HG02884 (cell line): ENCODE measurements at regions not wholly inside any gene's neighbourhood (a gene's known extent, or its start where the extent isn't known, plus 50 kb on each side); places are given as distances from the start of the nearest gene placed in this dataset.

ENCODE experiments used
- ATAC-seq: cut with Tn5 transposase; IDR thresholded peaks from one replicate; pipeline ENCODE4 v1.9.1; 2021; ENCODE audit warnings: mild to moderate bottlenecking, moderate library complexity; ENCODE audit not compliant: unreplicated experiment

DNA sequence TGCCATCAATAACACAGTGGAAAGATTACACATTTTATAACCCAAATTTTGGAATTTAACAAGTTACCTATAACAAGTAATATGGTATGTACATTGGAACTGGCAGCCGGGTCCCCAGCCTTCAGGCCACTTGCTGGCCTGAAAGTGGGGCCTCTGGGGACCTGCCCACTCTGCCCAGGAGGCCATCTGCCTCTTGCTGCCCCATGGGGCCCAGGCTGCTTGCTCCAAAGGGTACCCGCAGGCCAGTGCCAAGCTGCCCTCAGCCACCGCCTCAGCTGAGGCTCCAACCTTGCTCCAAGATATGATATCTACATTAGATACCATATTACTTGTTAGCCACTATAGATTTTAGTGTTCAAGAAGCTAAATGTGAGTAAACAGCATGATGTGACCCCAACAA, 120.8 kb upstream of the TMEFF2 start:
- ATAC-seq = no peak

DNA sequence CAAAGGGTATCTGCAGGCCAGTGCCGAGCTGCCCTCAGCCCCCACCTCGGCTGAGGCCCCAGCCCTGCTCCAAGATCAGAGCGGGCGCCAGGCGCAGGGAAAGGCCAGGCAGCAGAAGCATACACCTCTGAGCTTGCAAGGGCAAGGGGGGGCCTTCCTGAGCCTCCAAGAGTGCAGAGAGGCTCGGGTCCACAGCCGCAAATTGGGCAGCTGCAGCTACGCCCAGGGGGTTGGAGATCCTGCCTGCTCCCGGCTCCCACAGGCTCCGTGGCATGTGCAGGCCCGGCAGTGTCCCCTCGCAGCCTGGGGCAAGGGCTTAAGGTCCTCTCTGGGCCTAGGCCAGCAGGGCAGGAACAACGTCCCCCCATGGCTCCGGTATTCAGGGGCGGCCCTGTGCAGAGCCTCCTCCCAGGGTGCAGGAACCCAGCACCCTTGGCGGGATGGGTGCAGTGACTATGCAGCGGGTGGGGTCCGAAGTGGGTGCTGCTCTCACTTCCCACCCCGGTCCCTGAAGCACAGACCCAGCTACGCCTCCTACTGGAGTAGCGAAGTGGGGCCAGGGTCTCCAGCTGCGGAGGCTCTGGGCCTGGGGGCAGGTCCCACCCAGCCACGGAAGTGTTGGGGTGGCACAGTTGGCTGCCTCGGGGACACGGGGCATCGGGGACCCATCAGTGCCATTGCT, 120.2 kb upstream of the TMEFF2 start:
- no peak for ATAC-seq

DNA sequence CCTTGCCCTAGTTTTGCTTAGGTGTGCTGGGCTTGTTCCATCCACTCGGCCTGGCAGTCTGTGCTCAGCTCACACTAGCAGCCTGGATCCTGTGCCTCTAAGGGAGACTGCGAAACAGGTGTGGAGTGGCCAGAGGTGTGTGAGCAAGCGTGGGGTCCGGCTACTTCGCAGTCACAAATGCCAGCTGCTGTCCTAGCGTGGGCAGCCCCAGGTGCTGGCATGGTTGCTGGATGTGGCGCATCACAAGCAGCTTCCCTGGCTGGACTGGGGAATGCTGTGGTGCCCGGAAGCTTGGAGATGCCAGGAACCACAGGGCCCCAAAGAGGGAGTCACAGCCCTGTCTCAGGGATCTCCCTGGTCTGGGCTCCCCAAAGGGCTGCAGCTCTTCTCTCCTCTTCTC, 119.0 kb upstream of the TMEFF2 start:
- ATAC-seq = no peak

DNA sequence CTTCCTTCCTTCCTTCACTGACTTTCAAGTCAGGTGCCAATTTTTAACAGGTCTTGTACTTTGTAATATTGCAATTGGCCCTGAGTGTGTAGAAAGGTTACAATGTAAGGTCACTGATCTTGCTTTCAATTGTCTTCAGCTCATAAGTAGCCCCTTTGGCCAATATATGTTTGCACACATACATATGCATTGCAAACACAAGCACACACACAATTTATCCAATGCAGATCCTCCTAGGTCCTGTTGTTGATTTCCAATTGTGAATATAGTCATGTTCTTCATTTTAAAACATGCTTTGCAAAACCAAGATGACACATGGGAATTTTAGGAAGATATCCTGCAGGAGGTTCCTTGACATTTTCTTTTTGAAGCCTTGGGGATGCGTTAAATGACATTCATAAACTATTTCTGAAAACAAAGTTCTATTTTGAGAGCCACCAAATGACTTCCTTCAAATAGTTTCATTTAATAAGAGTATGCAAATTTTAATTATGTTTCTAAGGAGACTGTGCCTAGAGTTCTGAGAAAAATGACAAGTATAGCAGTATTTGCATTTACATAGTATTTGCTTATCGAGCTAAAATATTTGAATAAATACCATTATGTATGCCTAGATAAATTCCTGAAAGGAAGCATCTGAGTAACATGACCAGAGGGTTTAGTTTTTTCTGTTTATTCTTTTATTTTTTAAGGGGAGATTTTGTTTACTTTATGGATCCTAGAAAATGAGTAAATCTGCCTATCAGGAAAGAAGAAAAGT, 117.1 kb upstream of the TMEFF2 start:
- no peak for ATAC-seq

DNA sequence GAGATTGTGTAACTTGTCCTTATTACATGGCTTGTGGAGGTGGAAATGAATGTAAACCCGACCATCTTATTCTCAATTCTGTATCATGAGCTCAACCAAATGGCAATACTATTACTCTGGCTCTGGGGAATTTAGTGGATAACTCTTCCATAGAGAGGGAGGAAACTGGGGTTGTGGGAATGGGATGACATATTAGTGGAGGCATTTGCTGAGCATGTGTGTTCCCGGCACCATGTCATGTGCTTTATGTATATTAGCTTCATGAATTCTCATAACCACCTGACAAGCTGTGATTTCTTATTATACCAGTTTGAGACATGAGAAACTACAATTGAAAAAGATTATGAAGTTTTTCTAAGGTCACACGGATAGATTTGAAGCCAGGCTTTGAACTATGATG, 112.8 kb upstream of the TMEFF2 start:
- ATAC-seq = no peak

DNA sequence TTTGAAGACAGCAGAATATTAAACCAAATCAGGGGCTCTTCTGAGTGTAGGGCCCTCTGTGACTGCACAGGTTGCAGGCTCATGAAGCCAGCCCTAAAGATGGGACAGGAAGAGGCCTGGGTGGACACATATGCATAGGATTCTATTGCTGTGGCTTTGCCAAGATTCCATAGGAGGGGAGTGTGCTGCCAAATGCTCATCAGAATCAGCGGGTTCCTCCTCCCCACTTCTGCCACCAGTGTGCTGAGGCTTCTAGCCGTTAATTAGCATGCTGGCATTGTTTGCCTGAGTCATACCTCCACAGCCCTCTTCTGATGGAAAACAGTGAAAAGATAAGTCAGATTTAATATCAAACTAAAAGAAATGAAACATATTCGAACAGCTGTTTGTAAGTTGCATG, 103.9 kb upstream of the TMEFF2 start:
- no peak for ATAC-seq

DNA sequence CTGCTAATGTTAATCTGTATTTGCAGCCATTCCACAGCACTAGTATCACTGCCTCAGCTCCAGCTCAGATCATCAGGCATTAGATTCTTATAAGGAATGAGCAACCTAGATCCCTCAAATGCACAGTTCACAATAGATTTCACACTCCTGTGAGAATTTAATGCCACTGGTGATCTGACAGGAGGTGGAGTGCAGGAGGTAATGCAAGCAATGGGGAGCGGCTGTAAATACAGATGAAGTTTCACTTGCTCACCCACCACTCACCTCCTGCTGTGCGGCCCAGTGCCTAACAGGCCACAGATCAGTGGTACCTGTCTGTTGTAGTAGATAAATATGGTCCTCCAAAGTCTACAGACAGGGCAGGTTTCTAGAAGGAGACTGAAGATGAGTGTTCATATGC, 97.7 kb upstream of the TMEFF2 start:
- ATAC-seq = no peak

DNA sequence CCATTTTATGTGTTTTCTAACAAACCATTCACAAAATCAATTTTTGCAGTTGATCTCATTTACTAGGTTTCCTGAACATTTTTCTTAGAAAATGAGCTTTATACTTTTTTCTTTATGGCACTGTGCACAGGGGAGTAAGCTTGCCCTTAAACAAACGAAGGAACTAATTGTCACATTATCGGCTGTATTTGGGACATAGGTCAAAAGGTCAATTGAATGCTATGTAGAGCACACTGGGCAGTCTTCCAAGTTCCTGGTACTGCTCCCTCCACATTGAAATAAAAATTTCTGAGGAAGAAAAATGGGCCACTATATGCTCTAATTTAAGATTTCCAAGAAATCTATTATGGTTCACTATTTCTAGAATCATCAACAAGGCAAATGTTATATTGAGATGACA, 93.6 kb upstream of the TMEFF2 start:
- no peak for ATAC-seq

DNA sequence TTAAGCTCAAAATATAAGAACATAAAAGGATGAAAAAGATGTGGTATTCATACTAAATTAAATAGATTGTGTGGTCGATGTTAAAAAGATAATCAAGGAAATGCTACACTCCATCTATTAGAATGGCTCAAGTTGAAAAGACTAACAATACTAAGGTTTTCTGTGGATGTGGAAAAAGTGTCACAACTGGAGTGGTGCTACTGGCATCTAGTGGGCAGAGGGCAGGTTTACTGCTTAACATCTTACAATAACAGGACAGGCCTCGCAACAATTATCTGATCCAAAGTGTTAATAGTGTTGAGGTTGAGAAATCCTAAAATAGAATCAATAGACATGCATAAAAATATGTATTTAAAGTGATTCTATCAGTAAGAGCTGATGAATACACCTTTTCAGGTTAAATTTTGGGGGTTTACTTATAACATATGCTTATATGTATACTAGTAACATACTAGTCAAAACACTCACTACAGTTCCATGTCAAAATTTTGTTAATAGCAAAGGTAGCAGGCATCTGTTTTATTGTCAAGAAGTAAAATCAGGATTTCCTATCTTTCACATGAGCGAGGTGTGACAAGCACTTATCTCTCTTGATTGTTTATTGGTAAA, 91.5 kb upstream of the TMEFF2 start:
- no peak for ATAC-seq

DNA sequence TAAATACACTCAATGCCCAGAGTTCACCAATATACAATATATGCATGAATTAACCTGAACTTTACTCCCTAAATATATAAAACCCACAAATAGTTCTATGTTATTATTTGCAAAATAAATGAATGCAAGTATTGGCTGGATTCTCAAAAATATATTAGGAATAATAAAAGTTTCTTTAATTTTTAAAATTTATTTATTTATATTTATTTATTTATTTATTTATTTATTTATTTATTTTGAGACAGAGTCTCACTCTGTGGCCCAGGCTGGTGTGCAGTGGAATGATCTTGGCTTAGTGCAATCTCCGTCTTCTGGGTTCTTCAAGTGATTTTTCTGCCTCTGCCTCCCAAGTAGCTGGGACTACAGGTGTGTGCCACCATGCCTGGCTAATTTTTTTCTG, 88.7 kb upstream of the TMEFF2 start:
- no peak for ATAC-seq

DNA sequence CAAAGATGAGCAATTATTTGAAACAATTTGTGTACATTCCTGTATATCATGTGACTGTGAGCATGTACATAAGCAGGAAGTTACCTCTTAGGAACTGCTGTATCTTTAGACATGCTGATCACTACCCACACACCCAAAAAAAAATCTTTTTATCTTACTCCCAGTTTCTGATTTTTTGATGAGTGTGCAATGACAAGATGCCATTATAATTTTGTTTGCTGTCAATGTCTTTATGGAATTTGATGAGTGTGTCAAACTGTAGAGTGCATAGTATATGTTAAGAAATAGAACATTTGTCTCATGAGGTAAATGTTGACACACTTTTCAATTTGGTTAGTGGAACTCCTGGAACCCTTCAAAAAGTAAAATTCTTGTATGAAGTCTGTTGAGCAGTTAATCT, 84.0 kb upstream of the TMEFF2 start:
- no peak for ATAC-seq

DNA sequence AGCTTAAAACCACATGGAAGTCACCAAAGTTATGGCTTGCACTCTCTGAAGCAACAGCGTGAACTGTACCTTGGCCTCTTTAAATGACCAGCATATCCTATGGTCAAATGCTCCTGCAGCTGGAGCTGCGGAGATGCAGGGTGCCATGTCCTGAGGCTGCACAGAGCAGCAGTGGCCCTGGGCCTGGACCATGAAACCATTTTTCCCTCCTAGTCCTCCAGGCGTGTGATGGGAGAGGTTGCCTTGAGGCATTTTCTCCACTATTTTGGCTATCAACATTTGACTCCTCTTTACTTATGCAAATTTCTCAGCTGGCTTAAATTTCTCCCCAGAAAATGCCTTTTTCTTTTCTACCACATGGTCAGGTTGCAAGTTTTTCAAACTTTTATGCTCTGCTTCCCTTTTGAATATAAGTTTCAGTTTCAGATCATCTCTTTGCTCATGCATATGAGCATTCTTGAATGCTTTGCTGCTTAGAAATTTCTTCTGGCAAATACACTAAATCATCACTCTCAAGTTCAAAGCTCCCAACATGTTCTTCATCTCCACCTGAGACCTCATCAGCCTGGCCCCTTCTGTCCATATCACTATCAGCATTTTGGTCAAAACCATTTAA, 82.9 kb upstream of the TMEFF2 start:
- no peak for ATAC-seq

DNA sequence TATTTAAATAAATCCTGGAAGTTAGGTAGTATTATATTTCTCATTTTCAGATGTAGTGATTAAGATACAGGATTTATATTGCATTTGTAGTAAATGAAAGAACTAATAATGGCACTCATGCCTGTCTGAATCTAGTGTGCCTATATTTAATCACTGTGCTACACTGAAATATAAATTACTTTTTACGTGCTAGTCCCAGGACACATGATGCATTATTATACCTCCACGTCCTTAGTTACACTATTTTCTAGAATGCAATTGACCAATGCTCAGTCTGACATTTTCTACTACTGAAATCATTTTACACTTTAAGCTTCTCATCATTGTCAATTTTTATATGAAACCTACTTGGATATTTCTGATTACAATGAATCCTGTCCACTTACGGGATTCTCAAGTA, 80.9 kb upstream of the TMEFF2 start:
- no peak for ATAC-seq

DNA sequence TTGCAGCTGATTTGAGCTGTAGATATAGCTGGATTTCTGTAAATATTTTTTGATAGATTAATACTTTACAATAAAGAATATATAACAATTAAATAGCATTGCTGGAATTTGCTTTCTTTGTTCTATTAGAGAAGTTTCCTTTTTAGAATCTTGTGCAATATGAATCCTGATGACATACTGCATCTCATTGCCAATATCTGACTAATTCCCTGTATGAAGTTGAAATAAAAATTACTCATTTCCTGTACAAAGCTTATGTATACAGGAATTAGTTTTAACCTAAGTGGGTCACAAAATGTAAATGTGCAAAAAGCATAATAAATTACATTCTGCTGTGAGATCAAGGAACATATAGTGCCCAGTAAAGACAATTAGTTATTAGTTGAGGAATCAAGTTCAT, 72.8 kb upstream of the TMEFF2 start:
- ATAC-seq = no peak

DNA sequence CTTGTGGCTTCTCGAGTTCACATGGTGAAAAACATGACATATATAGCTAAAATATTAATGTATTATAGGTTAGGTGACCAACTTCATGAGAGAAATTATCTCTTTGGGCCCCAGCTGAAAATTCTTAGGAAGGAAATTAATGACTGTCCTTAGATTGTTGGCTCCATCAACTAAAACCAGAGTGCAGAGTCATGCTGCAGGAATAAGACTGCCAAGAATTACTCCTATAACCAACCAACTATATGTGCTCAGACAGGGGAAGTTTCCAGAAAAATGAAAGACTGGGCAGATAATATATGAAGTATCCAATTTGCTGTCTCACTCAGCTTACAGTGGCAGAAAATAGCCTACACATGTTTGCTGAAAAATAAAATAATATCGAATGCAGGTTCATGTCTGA, 71.0 kb upstream of the TMEFF2 start:
- ATAC-seq = no peak

DNA sequence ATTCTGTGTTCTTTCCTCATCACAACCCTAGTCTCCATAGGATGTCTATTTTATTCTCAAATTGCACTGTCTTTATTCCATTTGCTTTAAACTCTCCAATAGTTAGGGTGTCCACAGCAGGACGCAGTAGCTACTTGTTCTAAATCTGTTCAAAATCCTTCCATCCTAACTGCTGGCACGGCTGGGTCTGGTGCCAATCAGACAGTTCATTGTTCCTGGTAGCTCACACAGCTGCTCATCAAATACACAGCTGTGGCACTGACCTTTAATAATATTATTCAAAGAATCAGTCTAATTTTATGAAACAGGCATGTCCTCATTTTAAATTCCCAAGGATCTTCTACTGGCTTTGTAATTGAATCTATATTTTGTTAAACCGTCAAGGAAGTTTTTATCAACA, 59.7 kb upstream of the TMEFF2 start:
- ATAC-seq = no peak

DNA sequence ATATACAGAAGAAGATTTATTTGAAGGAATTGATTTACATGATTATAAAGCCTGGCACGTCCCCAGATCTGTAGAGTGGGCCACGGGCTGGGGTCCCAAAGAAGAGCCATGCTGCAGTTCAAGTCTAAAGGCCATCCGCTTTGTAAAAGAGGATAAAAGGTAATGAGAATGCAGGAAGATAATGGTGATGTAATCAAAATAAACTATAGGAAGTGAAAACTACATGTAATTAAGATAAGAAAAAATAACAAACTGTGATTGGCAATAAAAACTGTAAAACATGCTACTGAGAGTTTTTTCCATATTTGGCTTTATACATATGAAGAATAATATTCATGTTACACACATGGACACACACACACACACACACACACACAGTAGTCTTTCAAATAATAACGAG, 59.0 kb upstream of the TMEFF2 start:
- no peak for ATAC-seq

DNA sequence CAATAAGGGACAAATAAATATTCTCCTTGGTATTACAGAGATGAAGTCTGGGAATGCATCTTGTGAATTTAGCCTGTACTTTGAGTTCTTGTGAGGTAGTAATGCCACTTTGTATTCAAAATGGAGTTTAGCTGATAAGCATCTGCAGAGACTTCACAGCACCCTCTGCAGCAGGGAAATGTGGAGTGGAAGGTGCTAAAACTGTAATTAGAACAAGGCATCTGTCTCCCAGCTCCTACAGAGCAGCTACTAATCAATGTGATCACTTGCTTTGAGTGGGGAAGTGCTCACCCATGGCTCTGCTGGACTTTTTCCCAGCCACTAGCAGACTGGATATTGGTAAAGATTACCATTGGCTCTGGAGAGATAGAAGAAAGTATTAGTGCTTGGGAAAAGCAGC, 56.2 kb upstream of the TMEFF2 start:
- no peak for ATAC-seq

DNA sequence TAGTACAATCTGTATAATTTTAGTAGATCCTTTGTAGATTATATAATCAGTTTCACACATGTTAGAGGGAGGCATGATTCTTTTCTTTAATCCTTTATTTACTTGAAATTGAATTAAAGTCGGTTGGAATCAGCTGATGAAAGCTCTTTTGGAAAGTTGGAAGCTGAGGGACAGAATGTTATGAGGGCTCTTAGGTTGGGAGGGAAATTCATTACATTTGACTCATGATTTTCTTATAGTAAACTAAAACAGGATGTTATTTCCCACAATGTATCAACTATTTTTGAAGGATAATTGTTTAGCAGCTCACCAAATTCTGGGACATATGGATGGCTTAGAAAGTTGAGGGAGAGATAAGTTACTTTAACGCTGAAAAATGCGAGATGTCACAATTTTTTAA, 52.7 kb upstream of the TMEFF2 start:
- ATAC-seq = no peak

DNA sequence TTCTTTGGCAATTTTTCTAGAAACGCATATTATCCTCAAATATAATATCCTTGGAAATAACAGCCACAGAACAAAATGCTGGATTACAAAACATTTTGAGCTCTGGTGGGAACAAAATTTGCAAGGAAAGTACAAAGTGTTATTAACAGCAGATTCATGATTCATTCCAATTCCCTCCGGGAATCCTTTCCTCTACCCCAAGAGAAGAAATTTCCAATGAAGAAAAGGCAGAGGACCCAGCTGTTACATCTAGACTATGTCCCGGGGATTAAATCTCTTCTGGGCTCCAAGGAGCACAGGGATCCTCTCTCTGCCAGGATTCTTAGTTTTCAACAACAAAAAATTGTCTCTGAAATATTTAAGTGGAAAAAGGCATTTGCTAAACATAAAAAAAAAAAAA, 51.6 kb upstream of the TMEFF2 start:
- ATAC-seq = no peak

DNA sequence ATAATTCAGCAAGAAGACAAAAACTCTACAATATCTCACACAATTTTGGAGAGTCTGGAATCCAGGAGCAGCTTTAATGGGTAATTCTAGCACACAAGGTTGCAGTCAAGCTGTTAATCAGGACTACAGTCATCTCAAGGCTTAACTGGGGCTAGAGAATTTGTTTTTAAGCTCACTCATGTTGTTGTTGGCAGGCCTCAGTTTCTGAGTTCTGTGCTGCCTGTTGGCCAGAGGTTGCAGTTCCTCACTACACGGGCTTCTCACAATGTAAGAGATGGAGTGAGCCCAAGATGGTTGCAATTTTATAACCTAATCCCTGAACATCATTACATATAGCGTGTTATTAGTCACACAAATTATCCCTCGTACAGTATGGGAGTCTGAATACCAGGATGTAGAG, 50.6 kb upstream of the TMEFF2 start:
- ATAC-seq = no peak
